Activated naive CD4-positive, alpha-beta T cell treated with anti-CD3 and anti-CD28 coated beads, Interleukin-2, amount 50 U/mL, for 24 hours (primary cell): ENCODE measurements at regions not wholly inside any gene's neighbourhood (a gene's known extent, or its start where the extent isn't known, plus 50 kb on each side); places are given as distances from the start of the nearest gene placed in this dataset.
A peak's percentile ranks its signal among the peaks of the same experiment; 100 is the strongest.

Source experiments
- H3K27ac Mint-ChIP-seq: one replicate; pipeline ENCODE4 v1.8.0; 2021; ENCODE audit warnings: mild to moderate bottlenecking, mixed read lengths
- H3K27me3 Mint-ChIP-seq: one replicate; pipeline ENCODE4 v1.8.0; 2021; ENCODE audit warnings: mixed read lengths
- H3K36me3 Mint-ChIP-seq: one replicate; pipeline ENCODE4 v1.8.0; 2021; ENCODE audit warnings: mixed read lengths
- H3K4me1 Mint-ChIP-seq: one replicate; pipeline ENCODE4 v1.8.0; 2021; ENCODE audit warnings: mixed read lengths
- H3K4me3 Mint-ChIP-seq: one replicate; pipeline ENCODE4 v1.8.0; 2021; ENCODE audit warnings: mild to moderate bottlenecking, mixed read lengths
- H3K9me3 Mint-ChIP-seq: one replicate; pipeline ENCODE4 v1.8.0; 2021; ENCODE audit warnings: mixed read lengths

GRCh38 chr14:96999654-97000155, 202.5 kb downstream of the VRK1 start:
- Mint-ChIP-seq H3K4me3 (no peak overlapping the region), H3K27ac (no peak overlapping the region), H3K4me1 (peaks cover 7% of the 10 kb centered on the region), H3K36me3 (peaks cover 2% of the 10 kb centered on the region), H3K9me3 (no peaks in the 10 kb centered on the region), H3K27me3 (no peaks in the 10 kb centered on the region)

GRCh38 chr14:97002454-97002853, 205.3 kb downstream of the VRK1 start:
- Mint-ChIP-seq H3K27me3 (no peaks in the 10 kb centered on the region), H3K27ac (no peak overlapping the region), H3K9me3 (no peaks in the 10 kb centered on the region), H3K36me3 (peaks cover 3% of the 10 kb centered on the region), H3K4me3 (no peak overlapping the region), H3K4me1 (peaks cover 7% of the 10 kb centered on the region)

- no peaks in the 10 kb centered on the region for H3K27me3 Mint-ChIP-seq
- no peaks in the 10 kb centered on the region for H3K9me3 Mint-ChIP-seq
- peaks cover 3% of the 10 kb centered on the region for H3K36me3 Mint-ChIP-seq
- H3K4me1 Mint-ChIP-seq: peaks cover 5% of the 10 kb centered on the region
- no peak overlapping the region for H3K4me3 Mint-ChIP-seq
- H3K27ac Mint-ChIP-seq: no peak overlapping the region
Measured at GRCh38 chr14:97005934-97006333, 208.8 kb downstream of the VRK1 start.

DNA sequence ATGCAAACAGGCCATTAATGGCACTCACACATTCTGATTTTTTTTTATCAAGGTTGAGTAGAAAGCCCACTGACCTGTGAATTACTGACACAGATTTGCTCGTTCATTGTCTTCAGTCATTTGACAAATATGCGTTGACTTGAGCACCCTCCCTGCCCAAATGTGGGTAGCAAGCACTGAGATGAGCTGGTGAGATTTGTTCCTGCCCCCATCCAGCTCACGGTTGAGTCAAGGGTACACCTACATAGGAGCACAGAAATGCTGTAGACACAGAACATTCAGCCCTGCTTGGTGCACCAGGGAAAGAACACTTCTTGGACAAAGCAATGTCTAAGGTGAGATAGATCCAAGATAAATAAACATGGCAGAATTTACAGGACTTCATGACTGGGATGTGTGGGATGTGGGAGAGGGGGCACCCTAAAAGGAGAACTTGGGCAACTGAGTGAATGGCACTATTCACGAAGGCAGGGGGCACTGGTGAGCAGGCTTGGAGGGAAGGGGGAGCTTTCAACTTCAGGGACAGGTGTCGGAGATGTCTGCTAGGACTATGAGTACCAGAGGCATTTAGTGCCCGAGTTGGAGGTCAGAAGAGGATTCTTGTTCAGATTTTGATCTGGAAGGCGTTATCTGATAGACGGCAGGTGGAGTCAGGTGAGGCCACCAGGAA, 213.4 kb downstream of the VRK1 start:
- Mint-ChIP-seq H3K27me3 (no peaks in the 10 kb centered on the region), H3K36me3 (peaks cover 3% of the 10 kb centered on the region), H3K4me3 (no peak overlapping the region), H3K9me3 (no peaks in the 10 kb centered on the region), H3K4me1 (peaks cover 5% of the 10 kb centered on the region), H3K27ac (no peak overlapping the region)

DNA sequence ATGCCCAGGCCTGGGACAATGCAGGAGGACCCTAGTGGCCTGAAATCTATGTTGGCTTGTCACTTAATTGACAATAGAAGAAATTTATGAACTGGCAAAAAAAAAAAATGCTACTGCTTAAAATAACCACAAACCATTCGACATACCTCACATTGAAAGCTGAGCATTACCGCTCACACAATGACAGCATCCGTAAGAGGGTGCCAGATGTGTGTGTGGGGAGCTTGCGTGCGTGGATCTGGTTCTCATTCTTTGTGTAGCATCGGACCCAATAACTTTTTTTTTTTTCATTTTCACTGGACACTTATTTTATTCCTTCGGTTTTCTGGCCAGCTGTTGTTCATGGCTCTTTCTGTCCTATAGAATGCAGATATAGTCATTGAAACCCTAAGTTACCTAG, 216.7 kb downstream of the VRK1 start:
- H3K4me1 Mint-ChIP-seq: peaks cover 5% of the 10 kb centered on the region
- H3K27ac Mint-ChIP-seq: no peak overlapping the region
- H3K9me3 Mint-ChIP-seq: no peaks in the 10 kb centered on the region
- H3K4me3 Mint-ChIP-seq: no peak overlapping the region
- no peaks in the 10 kb centered on the region for H3K27me3 Mint-ChIP-seq
- H3K36me3 Mint-ChIP-seq: peaks cover 1% of the 10 kb centered on the region

- peaks cover 1% of the 10 kb centered on the region for H3K36me3 Mint-ChIP-seq
- H3K4me3 Mint-ChIP-seq: no peak overlapping the region
- H3K27me3 Mint-ChIP-seq: peaks cover 2% of the 10 kb centered on the region
- H3K9me3 Mint-ChIP-seq: no peaks in the 10 kb centered on the region
- peaks cover 15% of the 10 kb centered on the region for H3K4me1 Mint-ChIP-seq
- H3K27ac Mint-ChIP-seq: no peak overlapping the region
Measured at GRCh38 chr14:97021001-97021400, 223.8 kb downstream of the VRK1 start.

GRCh38 chr14:97021571-97022168, 224.5 kb downstream of the VRK1 start:
- H3K36me3 Mint-ChIP-seq: peaks cover 1% of the 10 kb centered on the region
- H3K4me3 Mint-ChIP-seq: no peak overlapping the region
- peaks cover 2% of the 10 kb centered on the region for H3K27me3 Mint-ChIP-seq
- no peak overlapping the region for H3K27ac Mint-ChIP-seq
- H3K9me3 Mint-ChIP-seq: no peaks in the 10 kb centered on the region
- H3K4me1 Mint-ChIP-seq: peaks cover 15% of the 10 kb centered on the region

- Mint-ChIP-seq H3K9me3 (no peaks in the 10 kb centered on the region), H3K36me3 (no peaks in the 10 kb centered on the region), H3K4me3 (no peak overlapping the region), H3K27ac (no peak overlapping the region), H3K27me3 (peaks cover 2% of the 10 kb centered on the region), H3K4me1 (peaks cover 15% of the 10 kb centered on the region)
Measured at GRCh38 chr14:97022741-97023140, 225.6 kb downstream of the VRK1 start.

- Mint-ChIP-seq H3K4me3 (no peak overlapping the region), H3K27ac (no peak overlapping the region)
Measured at GRCh38 chr14:97023871-97024270, 226.7 kb downstream of the VRK1 start.

GRCh38 chr14:97024300-97024699, 227.1 kb downstream of the VRK1 start:
- H3K27me3 Mint-ChIP-seq: peaks cover 2% of the 10 kb centered on the region
- no peaks in the 10 kb centered on the region for H3K36me3 Mint-ChIP-seq
- no peaks in the 10 kb centered on the region for H3K9me3 Mint-ChIP-seq
- peaks cover 15% of the 10 kb centered on the region for H3K4me1 Mint-ChIP-seq
- no peak overlapping the region for H3K4me3 Mint-ChIP-seq
- no peak overlapping the region for H3K27ac Mint-ChIP-seq

More at GRCh38 chr14:97023871-97024270, 226.7 kb downstream of the VRK1 start:
- H3K36me3 Mint-ChIP-seq: no peaks in the 10 kb centered on the region
- no peaks in the 10 kb centered on the region for H3K9me3 Mint-ChIP-seq
- H3K4me1 Mint-ChIP-seq: peaks cover 15% of the 10 kb centered on the region
- H3K27me3 Mint-ChIP-seq: peaks cover 2% of the 10 kb centered on the region

GRCh38 chr14:97025722-97026121, 228.5 kb downstream of the VRK1 start:
- Mint-ChIP-seq H3K27me3 (peaks cover 6% of the 10 kb centered on the region), H3K4me3 (no peak overlapping the region)

DNA sequence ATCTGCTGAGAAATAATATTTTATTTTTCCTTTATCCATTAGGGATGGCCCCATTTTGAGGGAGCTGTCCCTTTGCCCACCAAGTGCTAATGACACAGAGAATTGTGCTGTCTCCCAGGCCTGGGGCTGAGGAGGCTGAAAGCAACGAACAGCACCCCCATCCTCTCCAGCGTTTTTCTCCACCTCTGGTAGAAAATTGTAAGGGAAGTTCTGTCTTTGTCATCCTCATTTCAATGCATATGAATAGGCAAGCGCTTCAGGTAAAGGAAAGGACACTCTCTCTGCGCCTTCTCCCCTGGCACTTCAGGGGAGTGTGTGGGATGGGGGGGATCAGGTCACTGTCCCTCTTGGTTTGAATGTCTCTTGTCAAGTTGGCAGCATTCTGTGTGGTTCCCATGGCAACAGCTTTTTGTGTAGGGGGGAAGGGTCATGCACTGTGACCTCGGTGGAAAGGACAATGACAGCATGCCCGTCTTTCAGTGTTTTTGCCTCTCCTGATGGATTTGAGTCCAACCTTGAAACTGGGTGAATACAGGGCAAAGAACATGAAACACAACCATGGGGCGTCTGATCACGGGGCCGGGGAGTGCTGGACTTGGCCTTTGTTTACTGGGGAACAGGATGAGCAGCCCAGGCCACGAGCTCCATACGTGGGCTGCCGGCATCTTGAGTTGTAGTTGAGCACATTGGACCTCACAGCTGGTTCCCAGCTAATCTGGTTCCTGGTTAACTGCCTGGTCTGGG, 230.2 kb downstream of the VRK1 start:
- H3K27ac Mint-ChIP-seq: no peak overlapping the region
- H3K27me3 Mint-ChIP-seq: peaks cover 17% of the 10 kb centered on the region
- peaks cover 3% of the 10 kb centered on the region for H3K4me1 Mint-ChIP-seq
- no peak overlapping the region for H3K4me3 Mint-ChIP-seq
- H3K36me3 Mint-ChIP-seq: peaks cover 2% of the 10 kb centered on the region
- H3K9me3 Mint-ChIP-seq: peaks cover 7% of the 10 kb centered on the region

More at GRCh38 chr14:97025722-97026121, 228.5 kb downstream of the VRK1 start:
- Mint-ChIP-seq H3K27ac (no peak overlapping the region), H3K9me3 (no peaks in the 10 kb centered on the region), H3K4me1 (peaks cover 9% of the 10 kb centered on the region), H3K36me3 (no peaks in the 10 kb centered on the region)

DNA sequence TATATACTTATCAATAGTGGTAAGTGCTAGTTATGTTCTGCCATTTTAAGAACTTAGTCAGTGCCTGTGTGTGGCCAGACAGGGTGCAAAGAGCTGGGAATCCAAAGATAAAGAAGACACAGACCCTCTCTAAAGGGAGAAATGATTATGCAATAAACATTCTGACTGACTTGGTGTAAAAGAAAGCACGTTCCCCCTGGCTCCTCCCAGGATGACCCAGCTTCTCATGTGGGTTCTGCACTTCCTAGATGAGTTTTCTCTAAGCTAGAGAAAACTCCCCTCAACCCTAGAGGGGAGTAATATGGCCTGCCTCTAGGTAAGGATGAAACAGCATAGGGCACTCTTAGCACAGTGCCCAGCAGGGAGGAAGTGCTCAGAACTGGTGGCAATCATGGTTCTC, 231.2 kb downstream of the VRK1 start:
- Mint-ChIP-seq H3K36me3 (peaks cover 2% of the 10 kb centered on the region), H3K9me3 (peaks cover 7% of the 10 kb centered on the region), H3K27me3 (peaks cover 21% of the 10 kb centered on the region)

DNA sequence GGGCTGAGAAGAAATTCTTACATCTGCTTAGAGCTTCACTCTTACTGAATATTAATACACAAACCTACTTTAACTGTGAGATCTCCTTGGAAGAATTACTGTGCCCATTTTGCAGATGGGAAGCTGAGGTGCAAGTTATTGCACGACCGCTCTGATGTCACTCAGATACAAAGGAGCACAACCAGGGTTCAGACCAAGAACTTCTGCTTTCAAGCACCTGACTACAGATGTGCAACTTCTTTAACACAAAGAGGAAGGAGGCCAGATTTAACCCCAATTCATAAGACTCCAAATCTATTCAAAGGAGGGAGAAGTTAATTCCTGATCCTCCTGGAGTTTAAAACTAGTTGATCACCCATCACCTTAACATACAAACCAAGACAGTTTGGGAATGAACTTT, 232.6 kb downstream of the VRK1 start:
- H3K36me3 Mint-ChIP-seq: peaks cover 2% of the 10 kb centered on the region
- H3K4me1 Mint-ChIP-seq: peaks cover 7% of the 10 kb centered on the region
- H3K4me3 Mint-ChIP-seq: no peak overlapping the region
- no peak overlapping the region for H3K27ac Mint-ChIP-seq
- H3K9me3 Mint-ChIP-seq: peaks cover 7% of the 10 kb centered on the region
- peaks cover 21% of the 10 kb centered on the region for H3K27me3 Mint-ChIP-seq

More for the DNA sequence above, 231.2 kb downstream of the VRK1 start:
- H3K4me1 Mint-ChIP-seq: peaks cover 7% of the 10 kb centered on the region
- H3K4me3 Mint-ChIP-seq: no peak overlapping the region
- no peak overlapping the region for H3K27ac Mint-ChIP-seq

DNA sequence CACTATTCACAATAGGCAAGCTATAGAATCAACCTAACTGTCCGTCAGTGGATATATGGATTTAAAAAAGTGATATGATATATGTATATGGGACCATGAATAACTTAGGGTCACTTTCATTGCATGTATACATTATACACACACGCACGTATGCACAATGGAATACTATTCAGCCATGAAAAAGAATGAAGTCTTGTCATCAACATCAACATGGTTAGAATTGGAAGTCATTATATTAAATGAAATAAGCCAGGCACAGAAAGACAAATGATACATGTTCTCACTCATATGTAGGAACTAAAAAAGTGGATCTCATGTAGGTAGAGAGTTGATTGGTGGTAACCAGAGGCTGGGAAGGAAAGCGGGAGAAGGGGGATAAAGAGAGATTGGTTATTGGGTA, 234.3 kb downstream of the VRK1 start:
- Mint-ChIP-seq H3K9me3 (peaks cover 7% of the 10 kb centered on the region), H3K27ac (no peak overlapping the region), H3K4me3 (no peak overlapping the region), H3K4me1 (peaks cover 7% of the 10 kb centered on the region), H3K27me3 (peaks cover 23% of the 10 kb centered on the region), H3K36me3 (peaks cover 3% of the 10 kb centered on the region)

DNA sequence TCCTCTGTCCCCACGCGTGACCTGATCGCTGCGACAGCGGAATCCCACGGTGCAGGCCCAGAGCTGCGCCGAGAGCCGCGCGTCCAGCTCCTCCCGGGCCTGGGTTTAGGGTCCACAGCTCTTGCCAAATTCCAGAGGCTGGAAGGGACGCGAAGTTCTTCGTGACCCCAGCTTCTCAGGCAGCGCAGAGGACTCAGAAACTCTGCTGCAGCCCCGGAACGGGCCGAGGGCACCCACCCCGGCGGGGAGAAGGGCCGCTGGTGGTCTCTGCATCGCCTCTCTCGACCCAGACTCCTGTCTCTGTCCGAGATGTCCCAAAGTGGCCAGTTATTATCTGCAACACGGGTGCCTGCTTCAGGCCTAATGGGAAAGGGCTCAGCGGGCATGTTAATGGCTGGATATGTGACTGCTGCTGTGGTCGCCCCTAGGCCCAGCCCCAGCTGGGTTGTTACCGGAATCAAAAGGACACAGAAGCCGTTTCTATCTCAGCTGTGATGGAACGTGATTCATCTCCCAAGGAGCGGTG, 236.4 kb downstream of the VRK1 start:
- peak overlapping the region; percentile 61 for H3K4me3 Mint-ChIP-seq

More for the DNA sequence above, 236.4 kb downstream of the VRK1 start:
- Mint-ChIP-seq H3K4me1 (peaks cover 7% of the 10 kb centered on the region), H3K9me3 (peaks cover 7% of the 10 kb centered on the region), H3K36me3 (peaks cover 3% of the 10 kb centered on the region), H3K27me3 (peaks cover 26% of the 10 kb centered on the region), H3K27ac (no peak overlapping the region)
